ENCODE measurements at regions not wholly inside any gene's neighbourhood (a gene's known extent, or its start where the extent isn't known, plus 50 kb on each side); places are given as distances from the start of the nearest gene placed in this dataset.
A peak's percentile ranks its signal among the peaks of the same experiment; 100 is the strongest.

DNA sequence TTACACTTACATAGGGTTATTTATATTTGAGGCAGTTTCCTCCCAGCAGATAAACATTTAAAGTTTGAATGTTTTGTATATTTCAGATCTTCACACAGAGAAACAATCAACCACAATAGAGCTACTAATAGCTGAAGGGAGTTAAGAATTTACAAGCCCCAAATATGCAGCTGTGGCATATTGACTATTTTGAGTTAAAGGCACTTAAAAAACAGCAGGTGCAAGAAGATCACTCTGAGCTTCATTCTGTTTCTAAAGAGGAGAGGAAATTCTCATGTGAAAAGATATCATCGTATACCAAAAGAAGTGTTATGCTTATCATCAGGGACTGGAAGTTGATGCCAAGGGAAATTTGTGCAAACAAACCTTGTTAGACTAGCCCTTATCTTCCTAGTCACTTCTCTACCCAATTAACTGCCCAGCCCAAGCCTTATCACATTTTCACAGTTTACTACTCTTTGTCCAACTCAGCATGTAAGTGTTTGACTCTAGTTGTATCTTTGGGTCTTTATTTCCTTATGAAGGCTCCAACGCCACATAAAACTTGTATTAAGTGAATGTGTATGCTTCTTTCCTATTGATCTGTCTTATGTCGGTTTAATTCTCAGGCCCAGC, 66.3 kb upstream of the COG2 start:
- Histone ChIP-seq H3K9me3 (ENCODE audit: insufficient read depth, low read length) (no peaks in the 10 kb centered on the region), H3K4me3 (ENCODE audit: low read length) (no peak overlapping the region), H3K79me2 (ENCODE audit: low read length) (no peaks in the 10 kb centered on the region), H3K4me2 (ENCODE audit: low read length) (no peak overlapping the region), H3K27me3 (ENCODE audit: low read depth, low read length) (peaks cover 28% of the 10 kb centered on the region), H3K9ac (ENCODE audit: low read length) (no peak overlapping the region), H3K27ac (ENCODE audit: low read length) (no peak overlapping the region), H2AFZ (ENCODE audit: low read depth, low read length) (no peak overlapping the region), H3K36me3 (replicated peaks; ENCODE audit: low read depth, low read length) (no peaks in the 10 kb centered on the region), H4K20me1 (ENCODE audit: insufficient read depth, low read length) (no peaks in the 10 kb centered on the region), H3K4me1 (ENCODE audit: low read length) (peaks cover 15% of the 10 kb centered on the region)
- TF ChIP-seq EZH2phosphoT487 (IDR thresholded peaks at IDR 0.05; ENCODE audit: low read depth) (no peak), CTCF (IDR thresholded peaks at IDR 0.05; ENCODE audit: low read depth, low read length) (no peak)

GRCh38 chr1:230574502-230574901, 67.8 kb upstream of the COG2 start:
- H3K4me1 ChIP-seq (ENCODE audit: low read length), result peaks cover 15% of the 10 kb centered on the region
- H4K20me1 ChIP-seq (ENCODE audit: insufficient read depth, low read length), result no peaks in the 10 kb centered on the region
- peaks cover 37% of the 10 kb centered on the region for H3K27me3 ChIP-seq (ENCODE audit: low read depth, low read length)
- no peaks in the 10 kb centered on the region for H3K9me3 ChIP-seq (ENCODE audit: insufficient read depth, low read length)
- H3K4me2 ChIP-seq (ENCODE audit: low read length), result no peak overlapping the region
- no peak overlapping the region for H3K4me3 ChIP-seq (ENCODE audit: low read length)
- H3K36me3 ChIP-seq (replicated peaks; ENCODE audit: low read depth, low read length), result no peaks in the 10 kb centered on the region
- no peak overlapping the region for H2AFZ ChIP-seq (ENCODE audit: low read depth, low read length)
- H3K79me2 ChIP-seq (ENCODE audit: low read length), result no peaks in the 10 kb centered on the region
- TF ChIP-seq EZH2phosphoT487 (IDR thresholded peaks at IDR 0.05; ENCODE audit: low read depth), result no peak
- TF ChIP-seq CTCF (IDR thresholded peaks at IDR 0.05; ENCODE audit: low read depth, low read length), result no peak
- H3K27ac ChIP-seq (ENCODE audit: low read length), result no peak overlapping the region
- H3K9ac ChIP-seq (ENCODE audit: low read length), result no peak overlapping the region

DNA sequence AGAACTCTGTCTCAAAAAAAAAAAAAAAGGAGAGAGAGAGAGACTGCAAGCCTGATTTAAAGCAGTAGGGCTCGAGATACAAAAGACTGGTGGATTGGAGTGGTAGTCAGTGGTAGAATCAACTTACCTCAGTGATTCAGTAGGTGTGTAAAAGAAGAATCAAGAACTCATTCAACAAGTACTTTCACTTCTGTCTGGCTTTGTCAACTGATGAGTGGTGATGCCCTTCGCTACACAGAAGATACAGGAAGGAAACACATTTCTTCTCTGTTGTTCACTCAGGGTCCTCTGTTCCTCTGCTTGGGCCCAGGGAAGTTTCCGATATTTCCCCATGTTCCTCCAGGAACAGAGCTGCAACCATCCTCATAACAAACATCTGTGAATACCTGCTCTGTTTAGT, 68.6 kb upstream of the COG2 start:
- no peak overlapping the region; the same call in 1 of the 2 replicates for H3K27ac ChIP-seq (ENCODE audit: low read length)
- H3K4me3 ChIP-seq (ENCODE audit: low read length), result no peak overlapping the region
- peak overlapping the region; percentile 34 for H3K4me2 ChIP-seq (ENCODE audit: low read length)
- TF ChIP-seq EZH2phosphoT487 (IDR thresholded peaks at IDR 0.05; ENCODE audit: low read depth) (no peak), CTCF (IDR thresholded peaks at IDR 0.05; ENCODE audit: low read depth, low read length) (no peak)
- peaks cover 30% of the 10 kb centered on the region for H3K27me3 ChIP-seq (ENCODE audit: low read depth, low read length)
- no peaks in the 10 kb centered on the region for H3K9me3 ChIP-seq (ENCODE audit: insufficient read depth, low read length)
- H2AFZ ChIP-seq (ENCODE audit: low read depth, low read length), result no peak overlapping the region
- no peaks in the 10 kb centered on the region for H3K79me2 ChIP-seq (ENCODE audit: low read length)
- H4K20me1 ChIP-seq (ENCODE audit: insufficient read depth, low read length), result no peaks in the 10 kb centered on the region
- no peak overlapping the region for H3K9ac ChIP-seq (ENCODE audit: low read length)
- H3K4me1 ChIP-seq (ENCODE audit: low read length), result peaks cover 15% of the 10 kb centered on the region
- no peaks in the 10 kb centered on the region for H3K36me3 ChIP-seq (replicated peaks; ENCODE audit: low read depth, low read length)

- no peaks in the 10 kb centered on the region for H3K9me3 ChIP-seq (ENCODE audit: insufficient read depth, low read length)
- H3K36me3 ChIP-seq (replicated peaks; ENCODE audit: low read depth, low read length), result no peaks in the 10 kb centered on the region
- peaks cover 24% of the 10 kb centered on the region for H3K4me1 ChIP-seq (ENCODE audit: low read length)
- H3K4me3 ChIP-seq (ENCODE audit: low read length), result no peak overlapping the region
- H3K79me2 ChIP-seq (ENCODE audit: low read length), result no peaks in the 10 kb centered on the region
- peaks cover 23% of the 10 kb centered on the region for H3K27me3 ChIP-seq (ENCODE audit: low read depth, low read length)
- no peak overlapping the region for H3K4me2 ChIP-seq (ENCODE audit: low read length)
- TF ChIP-seq EZH2phosphoT487 (IDR thresholded peaks at IDR 0.05; ENCODE audit: low read depth) (no peak), CTCF (IDR thresholded peaks at IDR 0.05; ENCODE audit: low read depth, low read length) (no peak)
- H3K27ac ChIP-seq (ENCODE audit: low read length), result no peak overlapping the region
- no peak overlapping the region for H2AFZ ChIP-seq (ENCODE audit: low read depth, low read length)
- H3K9ac ChIP-seq (ENCODE audit: low read length), result no peak overlapping the region
- no peaks in the 10 kb centered on the region for H4K20me1 ChIP-seq (ENCODE audit: insufficient read depth, low read length)
Measured at GRCh38 chr1:230572121-230573105, 69.9 kb upstream of the COG2 start.

Data from OCI-LY3 (cell line).